H1 (cell line): ENCODE measurements at regions not wholly inside any gene's neighbourhood (a gene's known extent, or its start where the extent isn't known, plus 50 kb on each side); places are given as distances from the start of the nearest gene placed in this dataset.

ENCODE experiments used
- ATF2 ChIP-seq: IDR thresholded peaks from 2 replicates; pipeline ENCODE4 v1.6.1; 2012; ENCODE audit warnings: low read length, inconsistent platforms
- CEBPB ChIP-seq: IDR thresholded peaks from 2 replicates; pipeline ENCODE4 v1.6.1; 2012; ENCODE audit warnings: low read depth, low read length
- CHD1 ChIP-seq: IDR thresholded peaks from 2 replicates; pipeline ENCODE4 v1.6.1; 2012; ENCODE audit warnings: low read depth, low read length, improper control_type of control experiment
- CTCF ChIP-seq, 3 experiments: IDR thresholded peaks; 1 replicate in 2 of 3; 2 replicates in 1 of 3; pipeline versions ENCODE4 v1.5.1 to v1.6.1; 2011; ENCODE audit warnings: low read length in 3 of 3, mild to moderate bottlenecking in 3 of 3, inconsistent platforms in 2 of 3, low read depth in 1 of 3, moderate library complexity in 1 of 3; ENCODE audit not compliant: insufficient read depth in 1 of 3; ENCODE audit errors: control extremely low read depth in 1 of 3
- EP300 ChIP-seq, 2 experiments: IDR thresholded peaks; 1 replicate in 1 of 2; 2 replicates in 1 of 2; pipeline ENCODE4 v1.6.1; 2011 to 2012; ENCODE audit warnings: low read depth in 2 of 2, low read length in 2 of 2, mild to moderate bottlenecking in 2 of 2, borderline replicate concordance in 1 of 2, inconsistent platforms in 1 of 2, moderate library complexity in 1 of 2
- EZH2 ChIP-seq: fragments of 200-600 bp; sonication (generic); IDR thresholded peaks from 2 replicates; pipeline ENCODE4 v1.7.1; 2012; ENCODE audit warnings: low read depth, mild to moderate bottlenecking, moderate library complexity, low read length, inconsistent platforms; ENCODE audit not compliant: severe bottlenecking
- FOSL1 ChIP-seq: IDR thresholded peaks from 2 replicates; pipeline ENCODE4 v1.6.1; 2011; ENCODE audit warnings: mild to moderate bottlenecking, low read depth, low read length, moderate library complexity; ENCODE audit not compliant: insufficient read depth
- PHF8 ChIP-seq: fragments of 200-600 bp; sonication (generic); conservative IDR thresholded peaks from 2 replicates; pipeline ENCODE4 v1.7.1; 2012; ENCODE audit warnings: low read depth, mild to moderate bottlenecking, inconsistent platforms, low read length, moderate library complexity
- POLR2A ChIP-seq, 2 experiments: IDR thresholded peaks; 1 replicate in 1 of 2; 2 replicates in 1 of 2; pipeline ENCODE4 v1.6.1; 2011; ENCODE audit warnings: low read depth in 2 of 2, low read length in 2 of 2, mild to moderate bottlenecking in 2 of 2; ENCODE audit errors: control extremely low read depth in 1 of 2
- POLR2AphosphoS5 ChIP-seq: IDR thresholded peaks from 2 replicates; pipeline ENCODE4 v1.6.1; 2011; ENCODE audit warnings: low read depth, low read length
- RAD21 ChIP-seq, 2 experiments: IDR thresholded peaks in 1 of 2; conservative IDR thresholded peaks in 1 of 2; 2 replicates each; pipeline ENCODE4 v1.6.1; 2011; ENCODE audit warnings: low read depth in 2 of 2, low read length in 2 of 2, improper control_type of control experiment in 1 of 2, inconsistent platforms in 1 of 2, mild to moderate bottlenecking in 1 of 2, moderate library complexity in 1 of 2
- RFX5 ChIP-seq: IDR thresholded peaks from 2 replicates; pipeline ENCODE4 v1.6.1; 2011; ENCODE audit warnings: low read depth, low read length, improper control_type of control experiment, borderline replicate concordance
- SUZ12 ChIP-seq: fragments of 200-600 bp; sonication (generic); IDR thresholded peaks from 2 replicates; pipeline ENCODE4 v1.6.1; 2012; ENCODE audit warnings: mild to moderate bottlenecking, inconsistent platforms, low read length, moderate library complexity, mixed read lengths
- TCF12 ChIP-seq: IDR thresholded peaks from 2 replicates; pipeline ENCODE4 v1.6.1; 2011; ENCODE audit warnings: low read depth, mild to moderate bottlenecking, low read length

- TF ChIP-seq CTCF (IDR thresholded peaks at IDR 0.05; ENCODE audit: control extremely low read depth in 1 of 3, insufficient read depth in 1 of 3, low read depth in 1 of 3, low read length in 3 of 3) (no peak), CEBPB (no peak), FOSL1 (no peak), EZH2 (no peak), RFX5 (no peak), EP300 (IDR thresholded peaks at IDR 0.05; ENCODE audit: borderline replicate concordance in 1 of 2, low read depth in 2 of 2, low read length in 2 of 2) (no peak), SUZ12 (no peak), TCF12 (no peak), PHF8 (no peak), POLR2AphosphoS5 (no peak), CHD1 (no peak), ATF2 (no peak), POLR2A (IDR thresholded peaks at IDR 0.05; ENCODE audit: control extremely low read depth in 1 of 2, low read depth in 2 of 2, low read length in 2 of 2) (no peak), RAD21 (IDR thresholded peaks at IDR 0.05 in 1 of 2, conservative IDR thresholded peaks at IDR 0.05 in 1 of 2; ENCODE audit: low read depth in 2 of 2, low read length in 2 of 2) (peak in 1 of 2 experiments; percentile 16; a peak in 1 of 4 replicates)
Measured at GRCh38 chr2:38477006-38477405, 99.9 kb upstream of the ATL2 start.
